ENCODE measurements at regions not wholly inside any gene's neighbourhood (a gene's known extent, or its start where the extent isn't known, plus 50 kb on each side); places are given as distances from the start of the nearest gene placed in this dataset.

- no peak overlapping the region; the same call in 1 of the 2 replicates for H3K4me2 ChIP-seq
- no peak for DNase-seq (ENCODE audit: low spot score)
Observed at GRCh38 chr13:39804332-39805210, 149.1 kb downstream of the COG6 start.

More at GRCh38 chr13:39804332-39805210, 149.1 kb downstream of the COG6 start:
- no peaks in the 10 kb centered on the region for H3K79me2 ChIP-seq (replicated peaks; ENCODE audit: insufficient read depth)
- H2AFZ ChIP-seq = no peak overlapping the region
- ATAC-seq = no peak
- H3K4me1 Mint-ChIP-seq = peaks cover 27% of the 10 kb centered on the region
- H3K4me3 Mint-ChIP-seq = no peak overlapping the region
- H4K20me1 ChIP-seq (replicated peaks; ENCODE audit: insufficient read depth) = no peaks in the 10 kb centered on the region
- peaks cover 16% of the 10 kb centered on the region for H3K9me2 ChIP-seq (ENCODE audit: insufficient read depth)
- H3F3A ChIP-seq (replicated peaks; ENCODE audit: low read depth) = no peaks in the 10 kb centered on the region
- no peak overlapping the region for H3K4me3 ChIP-seq
- TF ChIP-seq POLR2AphosphoS5 (IDR thresholded peaks at IDR 0.05; ENCODE audit: low read depth) = no peak
- no peak for TF ChIP-seq CREB1 (CRISPR knock-in tag; IDR thresholded peaks at IDR 0.05; ENCODE audit: low read depth)
- TF ChIP-seq EZH2 (IDR thresholded peaks at IDR 0.05; ENCODE audit: low read depth, unreplicated experiment) = no peak
- no peak for TF ChIP-seq ETS1 (IDR thresholded peaks at IDR 0.05)
- TF ChIP-seq EZH2phosphoT487 (IDR thresholded peaks at IDR 0.05; ENCODE audit: unreplicated experiment) = no peak
- TF ChIP-seq STAT1 (IDR thresholded peaks at IDR 0.05; ENCODE audit: unreplicated experiment) = no peak
- TF ChIP-seq ZNF462 (CRISPR knock-in tag; IDR thresholded peaks at IDR 0.05) = no peak
- no peak for TF ChIP-seq NANOG (IDR thresholded peaks at IDR 0.05; ENCODE audit: borderline replicate concordance)
- no peak for TF ChIP-seq ZNF331 (CRISPR knock-in tag; IDR thresholded peaks at IDR 0.05; ENCODE audit: low read depth)
- no peak for TF ChIP-seq JUNB (IDR thresholded peaks at IDR 0.05; ENCODE audit: unreplicated experiment)
- H3K36me3 Mint-ChIP-seq (ENCODE audit: low read depth) = peaks cover 6% of the 10 kb centered on the region
- no peaks in the 10 kb centered on the region for H3K27me3 ChIP-seq (ENCODE audit: insufficient read depth)
- H3K36me3 ChIP-seq (ENCODE audit: insufficient read depth) = no peaks in the 10 kb centered on the region
- H3K4me1 ChIP-seq (ENCODE audit: insufficient read depth) = peaks cover 18% of the 10 kb centered on the region
- peaks cover 16% of the 10 kb centered on the region; the same call in 2 of the 3 replicates for H3K9me3 Mint-ChIP-seq
- no peaks in the 10 kb centered on the region for H3K27me3 Mint-ChIP-seq (ENCODE audit: insufficient read depth, low read depth, poor library complexity)
- H3K27ac ChIP-seq (ENCODE audit: low read depth) = no peak overlapping the region; the same call in 1 of the 2 replicates
- H3K27ac Mint-ChIP-seq = no peak overlapping the region

Data from GM23338 (cell line).